ENCODE measurements at regions not wholly inside any gene's neighbourhood (a gene's known extent, or its start where the extent isn't known, plus 50 kb on each side); places are given as distances from the start of the nearest gene placed in this dataset.

DNA sequence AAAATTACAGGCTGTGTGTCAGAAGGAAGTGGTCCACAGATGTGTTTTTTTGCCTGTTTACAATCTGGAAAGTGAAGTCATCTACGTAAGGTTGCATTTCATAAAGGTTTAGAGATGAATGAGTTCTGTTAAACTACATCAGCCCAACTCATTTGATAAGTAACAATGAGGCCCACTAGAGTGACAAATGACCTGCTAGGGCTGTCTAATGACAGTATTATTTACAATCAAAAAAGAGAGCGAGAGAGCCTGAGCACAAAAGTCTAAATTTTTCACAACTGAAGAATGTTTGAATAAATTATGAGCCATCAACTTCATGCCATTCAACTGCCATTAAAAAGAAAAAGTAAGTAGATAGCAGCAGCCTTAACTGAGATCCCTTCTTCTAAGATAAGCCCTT lies 135.7 kb upstream of the TBL1XR1 start:
- no peak for DNase-seq (ENCODE audit: low read depth)
- TF ChIP-seq MYC (IDR thresholded peaks at IDR 0.05; ENCODE audit: low read depth, low read length) (no peak), POLR2A (IDR thresholded peaks at IDR 0.05; ENCODE audit: extremely low read depth, insufficient read length) (no peak)
- TF ChIP-seq, protein P1, sequence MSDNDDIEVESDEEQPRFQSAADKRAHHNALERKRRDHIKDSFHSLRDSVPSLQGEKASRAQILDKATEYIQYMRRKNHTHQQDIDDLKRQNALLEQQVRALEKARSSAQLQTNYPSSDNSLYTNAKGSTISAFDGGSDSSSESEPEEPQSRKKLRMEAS (IDR thresholded peaks at IDR 0.05; ENCODE audit: low read depth, low read length), result no peak
- TF ChIP-seq, protein P2, sequence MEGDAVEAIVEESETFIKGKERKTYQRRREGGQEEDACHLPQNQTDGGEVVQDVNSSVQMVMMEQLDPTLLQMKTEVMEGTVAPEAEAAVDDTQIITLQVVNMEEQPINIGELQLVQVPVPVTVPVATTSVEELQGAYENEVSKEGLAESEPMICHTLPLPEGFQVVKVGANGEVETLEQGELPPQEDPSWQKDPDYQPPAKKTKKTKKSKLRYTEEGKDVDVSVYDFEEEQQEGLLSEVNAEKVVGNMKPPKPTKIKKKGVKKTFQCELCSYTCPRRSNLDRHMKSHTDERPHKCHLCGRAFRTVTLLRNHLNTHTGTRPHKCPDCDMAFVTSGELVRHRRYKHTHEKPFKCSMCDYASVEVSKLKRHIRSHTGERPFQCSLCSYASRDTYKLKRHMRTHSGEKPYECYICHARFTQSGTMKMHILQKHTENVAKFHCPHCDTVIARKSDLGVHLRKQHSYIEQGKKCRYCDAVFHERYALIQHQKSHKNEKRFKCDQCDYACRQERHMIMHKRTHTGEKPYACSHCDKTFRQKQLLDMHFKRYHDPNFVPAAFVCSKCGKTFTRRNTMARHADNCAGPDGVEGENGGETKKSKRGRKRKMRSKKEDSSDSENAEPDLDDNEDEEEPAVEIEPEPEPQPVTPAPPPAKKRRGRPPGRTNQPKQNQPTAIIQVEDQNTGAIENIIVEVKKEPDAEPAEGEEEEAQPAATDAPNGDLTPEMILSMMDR (IDR thresholded peaks at IDR 0.05; ENCODE audit: low read depth, low read length), result no peak
- H3K4me3 ChIP-seq (ENCODE audit: low read depth, low read length), result peak overlapping the region; percentile 44

DNA sequence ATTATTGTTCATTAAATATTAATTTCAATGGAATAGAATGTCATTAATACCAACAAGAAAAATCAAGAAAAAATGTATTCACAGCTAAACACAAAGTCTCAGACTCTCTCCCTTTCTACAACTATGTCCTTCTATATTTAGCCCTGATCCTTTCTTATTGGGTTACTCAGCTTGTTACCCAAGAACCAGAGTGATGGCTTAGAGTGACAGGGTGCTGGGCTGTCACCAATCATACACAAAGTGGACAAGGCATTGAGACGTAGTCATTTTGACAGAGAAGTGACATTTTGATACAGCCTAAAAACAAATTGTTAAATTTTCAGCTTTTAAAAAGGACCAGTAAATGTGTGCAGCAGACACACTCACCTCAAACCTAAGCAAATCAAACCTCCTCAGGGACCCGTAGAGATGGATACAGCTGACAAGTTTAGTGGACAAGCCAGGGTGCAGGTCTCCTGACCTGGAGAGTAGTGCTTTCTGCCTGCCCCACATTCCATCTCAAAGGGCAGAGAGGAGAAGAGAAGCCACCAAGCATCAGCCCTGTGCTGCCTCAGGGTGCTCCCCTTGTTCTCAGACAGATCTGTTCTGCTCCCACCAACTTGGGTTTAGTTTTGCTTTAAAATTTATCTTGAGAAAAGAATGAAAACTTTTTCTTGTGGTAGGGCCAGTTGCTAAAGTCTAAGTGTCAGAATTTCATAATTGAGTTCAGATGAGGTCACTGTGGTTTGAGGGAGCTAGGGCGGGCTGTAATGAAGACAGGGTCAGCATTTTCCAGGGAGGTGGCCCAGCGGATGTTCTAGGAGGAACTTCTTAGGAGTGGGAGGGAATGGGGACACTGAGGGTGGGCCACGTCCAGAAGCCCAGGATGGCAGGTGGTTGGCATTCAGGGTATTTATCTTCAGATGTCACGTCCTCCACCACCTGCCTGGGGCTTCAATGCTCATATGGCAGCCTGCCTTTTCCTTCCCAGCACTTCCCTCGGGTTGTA lies 136.5 kb upstream of the TBL1XR1 start:
- DNase-seq (ENCODE audit: low read depth), result peak; percentile 85
- TF ChIP-seq, protein P1 (IDR thresholded peaks at IDR 0.05; ENCODE audit: low read depth, low read length), result 0 out of 2 replicates have a peak, but pooled peaks have one; percentile 29
- TF ChIP-seq POLR2A (IDR thresholded peaks at IDR 0.05; ENCODE audit: extremely low read depth, insufficient read length), result no peak
- peak overlapping the region; percentile 44 for H3K4me3 ChIP-seq (ENCODE audit: low read depth, low read length)

DNA sequence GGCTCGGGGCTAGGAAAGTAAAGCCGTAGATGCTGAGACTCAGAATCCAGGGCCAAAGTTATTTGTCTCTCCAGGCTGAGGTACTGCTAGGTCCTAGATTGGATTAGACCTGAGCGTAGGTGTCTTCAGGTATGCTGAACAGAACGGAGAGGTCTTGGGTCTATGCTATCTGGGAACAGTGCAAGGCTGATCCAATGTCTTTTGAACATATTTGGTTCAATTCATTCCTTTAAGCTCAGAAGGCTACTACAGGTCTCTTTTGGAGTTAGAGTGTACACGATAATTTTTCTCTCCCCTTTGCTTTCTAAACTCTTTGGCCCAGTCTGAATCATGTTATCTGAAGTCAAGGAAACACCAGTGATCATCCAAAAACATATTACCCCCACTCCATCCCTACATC lies 137.5 kb upstream of the TBL1XR1 start:
- TF ChIP-seq, protein P1 (IDR thresholded peaks at IDR 0.05; ENCODE audit: low read depth, low read length), result no peak
- DNase-seq (ENCODE audit: low read depth), result no peak
- no peak overlapping the region for H3K4me3 ChIP-seq (ENCODE audit: low read depth, low read length)

DNA sequence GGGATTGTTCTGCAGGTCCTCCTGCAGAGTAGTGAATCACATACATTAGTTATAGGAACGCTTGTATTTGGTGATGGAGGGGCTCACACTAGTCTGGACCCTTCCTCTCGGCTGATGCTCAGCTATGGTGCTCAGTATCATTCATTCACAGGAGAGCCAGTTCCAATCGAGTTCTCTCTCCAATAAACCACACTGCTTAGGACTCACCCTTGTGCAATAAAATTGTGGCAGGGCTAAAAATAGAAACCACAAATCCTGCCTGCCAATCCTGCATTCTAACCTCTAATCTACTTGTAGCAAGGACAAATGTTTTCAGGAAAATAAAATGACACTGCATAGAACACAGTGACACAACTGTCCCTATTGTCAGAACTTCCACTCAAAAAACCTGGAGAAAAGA lies 138.4 kb upstream of the TBL1XR1 start:
- DNase-seq (ENCODE audit: low read depth), result peak; percentile 79
- TF ChIP-seq, protein P2 (IDR thresholded peaks at IDR 0.05; ENCODE audit: low read depth, low read length), result no peak
- no peak for TF ChIP-seq MYC (IDR thresholded peaks at IDR 0.05; ENCODE audit: low read depth, low read length)
- TF ChIP-seq, protein P1 (IDR thresholded peaks at IDR 0.05; ENCODE audit: low read depth, low read length), result no peak
- TF ChIP-seq POLR2A (IDR thresholded peaks at IDR 0.05; ENCODE audit: extremely low read depth, insufficient read length), result no peak
- H3K4me3 ChIP-seq (ENCODE audit: low read depth, low read length), result no peak overlapping the region

DNA sequence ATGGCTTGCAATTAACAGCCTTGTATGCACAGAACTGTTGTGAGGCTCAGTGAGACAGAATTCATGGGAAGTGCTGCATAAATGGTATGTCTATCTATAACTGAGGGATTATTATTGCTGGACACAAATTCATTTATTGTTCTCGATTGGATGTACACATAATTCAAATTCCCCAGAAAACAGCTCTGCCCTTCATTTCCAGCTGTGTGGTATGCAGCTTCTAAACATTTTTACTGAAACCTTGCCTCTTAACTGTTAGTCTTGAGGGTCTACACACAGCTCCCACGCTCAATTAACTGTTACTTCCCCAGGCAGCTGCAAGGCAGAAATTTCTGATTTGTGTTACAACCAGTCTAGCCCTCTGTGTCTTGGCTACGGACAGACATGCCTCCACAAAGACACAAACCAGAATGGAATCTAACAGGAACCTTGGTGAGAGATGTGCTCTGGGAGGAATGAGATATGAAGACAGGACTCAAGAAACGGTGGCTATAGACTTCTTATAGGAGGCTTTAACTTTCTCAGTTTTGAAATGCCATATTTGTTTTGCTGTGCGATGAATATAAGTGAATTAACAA lies 139.7 kb upstream of the TBL1XR1 start:
- TF ChIP-seq, protein P2 (IDR thresholded peaks at IDR 0.05; ENCODE audit: low read depth, low read length), result no peak
- TF ChIP-seq, protein P1 (IDR thresholded peaks at IDR 0.05; ENCODE audit: low read depth, low read length), result no peak
- TF ChIP-seq POLR2A (IDR thresholded peaks at IDR 0.05; ENCODE audit: extremely low read depth, insufficient read length) (no peak), MYC (IDR thresholded peaks at IDR 0.05; ENCODE audit: low read depth, low read length) (no peak)
- no peak overlapping the region for H3K4me3 ChIP-seq (ENCODE audit: low read depth, low read length)
- DNase-seq (ENCODE audit: low read depth), result peak; percentile 63

DNA sequence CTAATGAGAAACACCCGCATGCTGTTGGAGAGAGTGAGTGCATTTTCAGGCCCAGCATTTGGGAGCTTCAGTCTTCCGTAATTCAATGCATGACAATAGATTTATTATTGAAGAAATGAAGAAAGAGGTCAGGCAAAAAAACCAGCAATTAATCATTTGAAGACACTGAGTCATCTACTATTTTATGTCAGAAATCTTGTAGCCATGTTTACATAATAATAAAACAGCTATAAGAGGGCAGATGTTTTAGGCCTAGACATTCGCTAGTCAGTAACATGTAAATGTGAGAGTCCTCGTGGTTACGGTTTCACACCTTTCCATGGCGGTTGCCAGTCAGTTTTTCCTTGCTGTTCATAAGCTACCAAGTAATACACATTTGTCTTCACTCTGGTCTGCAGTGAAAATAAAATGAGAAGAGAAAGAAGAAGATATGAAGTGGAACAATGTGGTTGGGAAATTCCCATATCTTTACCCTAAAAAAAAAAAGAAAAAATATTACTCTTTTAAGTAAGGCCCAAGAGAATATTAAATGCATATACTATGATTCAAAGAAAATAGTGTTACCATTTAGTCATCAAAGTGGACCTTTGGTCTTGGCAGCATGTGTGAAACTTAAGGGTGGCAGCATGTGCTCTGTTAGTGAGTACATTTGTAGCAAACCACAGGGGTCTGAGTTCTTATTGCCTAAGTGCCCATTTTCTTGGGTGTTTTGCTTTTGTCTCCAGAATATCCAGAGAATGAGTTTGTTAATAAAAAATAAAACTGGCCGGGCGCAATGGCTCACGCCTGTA lies 140.5 kb upstream of the TBL1XR1 start:
- peak; percentile 63 for DNase-seq (ENCODE audit: low read depth)
- no peak overlapping the region for H3K4me3 ChIP-seq (ENCODE audit: low read depth, low read length)
- TF ChIP-seq, protein P1 (IDR thresholded peaks at IDR 0.05; ENCODE audit: low read depth, low read length), result peak; percentile 76
- no peak for TF ChIP-seq POLR2A (IDR thresholded peaks at IDR 0.05; ENCODE audit: extremely low read depth, insufficient read length)
